H9 (cell line): ENCODE measurements at regions not wholly inside any gene's neighbourhood (a gene's known extent, or its start where the extent isn't known, plus 50 kb on each side); places are given as distances from the start of the nearest gene placed in this dataset.

ENCODE experiments used
- DNase-seq: peaks from one replicate; pipeline ENCODE4 v3.0.0-alpha.2; 2017
- H2AFZ ChIP-seq: one replicate; pipeline ENCODE4 v1.6.1; 2013; ENCODE audit warnings: mild to moderate bottlenecking, low read length, control low read depth, moderate library complexity
- H2AK5ac ChIP-seq: 2 replicates; pipeline ENCODE4 v1.6.1; 2013; ENCODE audit warnings: low read length, control low read depth, mixed read lengths; ENCODE audit not compliant: insufficient read length
- H2BK120ac ChIP-seq: one replicate; pipeline ENCODE4 v1.6.1; 2013; ENCODE audit warnings: low read depth, mild to moderate bottlenecking, low read length, control low read depth, inconsistent platforms; ENCODE audit not compliant: poor library complexity, severe bottlenecking
- H2BK12ac ChIP-seq: 2 replicates; pipeline ENCODE4 v1.6.1; 2013; ENCODE audit warnings: low read length, control low read depth, mixed read lengths, low read depth; ENCODE audit not compliant: insufficient read length
- H2BK15ac ChIP-seq: 2 replicates; pipeline ENCODE4 v1.6.1; 2013; ENCODE audit warnings: low read depth, low read length, control low read depth
- H2BK20ac ChIP-seq: one replicate; pipeline ENCODE4 v1.6.1; 2013; ENCODE audit warnings: low read depth, mild to moderate bottlenecking, low read length, control low read depth, inconsistent platforms; ENCODE audit not compliant: poor library complexity, severe bottlenecking
- H2BK5ac ChIP-seq: 2 replicates; pipeline ENCODE4 v1.6.1; 2013; ENCODE audit warnings: low read length, control low read depth, mixed read lengths; ENCODE audit not compliant: insufficient read length
- H3K14ac ChIP-seq: 2 replicates; pipeline ENCODE4 v1.6.1; 2013; ENCODE audit warnings: low read length, control low read depth; ENCODE audit not compliant: insufficient read depth
- H3K18ac ChIP-seq: 2 replicates; pipeline ENCODE4 v1.6.1; 2013; ENCODE audit warnings: low read depth, mild to moderate bottlenecking, mixed read lengths, low read length, control low read depth; ENCODE audit not compliant: insufficient read length
- H3K23ac ChIP-seq: 2 replicates; pipeline ENCODE4 v1.6.1; 2013; ENCODE audit warnings: low read length, control low read depth, mixed read lengths, low read depth; ENCODE audit not compliant: insufficient read length
- H3K23me2 ChIP-seq: 2 replicates; pipeline ENCODE4 v1.6.1; 2013; ENCODE audit warnings: low read depth, mild to moderate bottlenecking, mixed read lengths, low read length, control low read depth; ENCODE audit not compliant: insufficient read length, poor library complexity, severe bottlenecking
- H3K27ac ChIP-seq: 2 replicates; pipeline ENCODE4 v1.5.1; 2013; ENCODE audit warnings: low read length, control low read depth, mixed read lengths, low read depth; ENCODE audit not compliant: insufficient read length
- H3K27me3 ChIP-seq: 2 replicates; pipeline ENCODE4 v1.6.1; 2013; ENCODE audit warnings: low read length, control low read depth, inconsistent platforms; ENCODE audit not compliant: insufficient read depth
- H3K4ac ChIP-seq: 2 replicates; pipeline ENCODE4 v1.6.1; 2013; ENCODE audit warnings: low read depth, mild to moderate bottlenecking, control low read depth, inconsistent platforms, low read length, moderate library complexity
- H3K4me1 ChIP-seq: 2 replicates; pipeline ENCODE4 v1.6.1; 2013; ENCODE audit warnings: low read length, control low read depth, inconsistent platforms; ENCODE audit not compliant: insufficient read depth
- H3K4me2 ChIP-seq: 2 replicates; pipeline ENCODE4 v1.6.1; 2013; ENCODE audit warnings: low read length, control low read depth, mixed read lengths; ENCODE audit not compliant: insufficient read length, insufficient read depth
- H3K56ac ChIP-seq: 2 replicates; pipeline ENCODE4 v1.6.1; 2013; ENCODE audit warnings: low read depth, mild to moderate bottlenecking, mixed read lengths, low read length, control low read depth; ENCODE audit not compliant: insufficient read length
- H3K79me1 ChIP-seq: 2 replicates; pipeline ENCODE4 v1.6.1; 2013; ENCODE audit warnings: low read depth, mild to moderate bottlenecking, moderate library complexity, low read length, control low read depth, inconsistent platforms; ENCODE audit not compliant: insufficient read depth, poor library complexity, severe bottlenecking
- H3K79me2 ChIP-seq: 2 replicates; pipeline ENCODE4 v1.6.1; 2013; ENCODE audit warnings: low read length, control low read depth, inconsistent platforms; ENCODE audit not compliant: insufficient read depth
- H3K9ac ChIP-seq: 2 replicates; pipeline ENCODE4 v1.6.1; 2013; ENCODE audit warnings: low read length, control low read depth, mixed read lengths; ENCODE audit not compliant: insufficient read length; ENCODE audit errors: extremely low read depth
- H3K9me3 ChIP-seq: one replicate; pipeline ENCODE4 v1.6.1; 2013; ENCODE audit warnings: low read depth, low read length, inconsistent platforms; ENCODE audit not compliant: control insufficient read depth
- H3T11ph ChIP-seq: one replicate; pipeline ENCODE4 v1.6.1; 2013; ENCODE audit warnings: mild to moderate bottlenecking, low read length, control low read depth, inconsistent platforms
- H4K20me1 ChIP-seq: one replicate; pipeline ENCODE4 v1.6.1; 2013; ENCODE audit not compliant: control insufficient read depth, insufficient read length, insufficient read depth
- H4K5ac ChIP-seq: 2 replicates; pipeline ENCODE4 v1.6.1; 2013; ENCODE audit warnings: low read depth, mild to moderate bottlenecking, mixed read lengths, low read length, control low read depth; ENCODE audit not compliant: insufficient read length
- H4K8ac ChIP-seq: replicated peaks from 2 replicates; pipeline ENCODE4 v1.6.1; 2013; ENCODE audit warnings: low read length, control low read depth, mixed read lengths, low read depth; ENCODE audit not compliant: insufficient read length
- H4K91ac ChIP-seq: 2 replicates; pipeline ENCODE4 v1.6.1; 2013; ENCODE audit warnings: low read depth, mild to moderate bottlenecking, moderate library complexity, mixed read lengths, low read length, control low read depth; ENCODE audit not compliant: insufficient read length
- H3K27ac Mint-ChIP-seq, 3 experiments: 2 replicates in 2 of 3; 3 replicates in 1 of 3; pipeline ENCODE4 v1.8.0; 2020 to 2021; ENCODE audit warnings: mixed read lengths in 3 of 3, mild to moderate bottlenecking in 1 of 3, moderate library complexity in 1 of 3
- H3K27me3 Mint-ChIP-seq: 2 replicates; pipeline ENCODE4 v1.8.0; 2021; ENCODE audit warnings: low read depth, mild to moderate bottlenecking, moderate library complexity, mixed read lengths
- H3K36me3 Mint-ChIP-seq, 3 experiments: 2 replicates in 2 of 3; 3 replicates in 1 of 3; pipeline ENCODE4 v1.8.0; 2020 to 2021; ENCODE audit warnings: low read depth in 3 of 3, mixed read lengths in 3 of 3; ENCODE audit not compliant: insufficient read depth in 1 of 3
- H3K4me1 Mint-ChIP-seq, 2 experiments: 2 replicates each; pipeline ENCODE4 v1.8.0; 2020; ENCODE audit warnings: mixed read lengths in 2 of 2
- H3K4me3 Mint-ChIP-seq, 2 experiments: 2 replicates in 1 of 2; 3 replicates in 1 of 2; pipeline ENCODE4 v1.8.0; 2020 to 2021; ENCODE audit warnings: mild to moderate bottlenecking in 2 of 2, mixed read lengths in 2 of 2, moderate library complexity in 1 of 2
- H3K9me3 Mint-ChIP-seq, 2 experiments: 2 replicates in 1 of 2; 3 replicates in 1 of 2; pipeline ENCODE4 v1.8.0; 2020; ENCODE audit warnings: mild to moderate bottlenecking in 2 of 2, mixed read lengths in 2 of 2, moderate library complexity in 1 of 2
- WGBS: extraction: QIAGEN DNeasy Blood & Tissue Kit; methylation state at CpG from one replicate; pipeline ENCODE4 v1.1.7; 2013; ENCODE audit warnings: missing lambda C conversion rate, low lambda C conversion rate, mixed read lengths; ENCODE audit not compliant: insufficient read length; ENCODE audit errors: extremely low coverage; 5-methylcytosine and 5-hydroxymethylcytosine counted together
- TF ChIP-seq, protein P1 (sequence below): fragments of 200-600 bp; sonication (generic); conservative IDR thresholded peaks from 3 replicates; pipeline ENCODE4 v1.8.0; 2021; ENCODE audit warnings: antibody characterized with exemption, mild to moderate bottlenecking

- Histone ChIP-seq H3K18ac (no peak overlapping the region), H2BK120ac (no peak overlapping the region), H3K23me2 (no peaks in the 10 kb centered on the region), H2AK5ac (no peak overlapping the region), H2BK5ac (no peak overlapping the region), H3K9me3 (no peaks in the 10 kb centered on the region), H3K14ac (no peak overlapping the region), H3K9ac (no peak overlapping the region), H3K4me2 (no peak overlapping the region), H3K27ac (no peak overlapping the region), H4K5ac (no peak overlapping the region), H3K56ac (no peak overlapping the region), H3K4ac (no peak overlapping the region), H4K8ac (no peak overlapping the region), H4K20me1 (no peaks in the 10 kb centered on the region), H3K79me1 (no peaks in the 10 kb centered on the region), H3K27me3 (no peaks in the 10 kb centered on the region), H2AFZ (no peak overlapping the region), H3K23ac (no peak overlapping the region), H3K4me1 (no peaks in the 10 kb centered on the region), H4K91ac (no peak overlapping the region), H2BK12ac (no peak overlapping the region), H3T11ph (no peak overlapping the region), H2BK15ac (no peak overlapping the region), H3K79me2 (no peaks in the 10 kb centered on the region), H2BK20ac (no peak overlapping the region)
- TF ChIP-seq, protein P1, sequence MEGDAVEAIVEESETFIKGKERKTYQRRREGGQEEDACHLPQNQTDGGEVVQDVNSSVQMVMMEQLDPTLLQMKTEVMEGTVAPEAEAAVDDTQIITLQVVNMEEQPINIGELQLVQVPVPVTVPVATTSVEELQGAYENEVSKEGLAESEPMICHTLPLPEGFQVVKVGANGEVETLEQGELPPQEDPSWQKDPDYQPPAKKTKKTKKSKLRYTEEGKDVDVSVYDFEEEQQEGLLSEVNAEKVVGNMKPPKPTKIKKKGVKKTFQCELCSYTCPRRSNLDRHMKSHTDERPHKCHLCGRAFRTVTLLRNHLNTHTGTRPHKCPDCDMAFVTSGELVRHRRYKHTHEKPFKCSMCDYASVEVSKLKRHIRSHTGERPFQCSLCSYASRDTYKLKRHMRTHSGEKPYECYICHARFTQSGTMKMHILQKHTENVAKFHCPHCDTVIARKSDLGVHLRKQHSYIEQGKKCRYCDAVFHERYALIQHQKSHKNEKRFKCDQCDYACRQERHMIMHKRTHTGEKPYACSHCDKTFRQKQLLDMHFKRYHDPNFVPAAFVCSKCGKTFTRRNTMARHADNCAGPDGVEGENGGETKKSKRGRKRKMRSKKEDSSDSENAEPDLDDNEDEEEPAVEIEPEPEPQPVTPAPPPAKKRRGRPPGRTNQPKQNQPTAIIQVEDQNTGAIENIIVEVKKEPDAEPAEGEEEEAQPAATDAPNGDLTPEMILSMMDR = no peak
- no peak overlapping the region for H3K4me3 Mint-ChIP-seq
- H3K27ac Mint-ChIP-seq = no peak overlapping the region; a peak in 1 of 7 replicates
- peaks cover 0 to 10% (median 2%) of the 10 kb centered on the region in 3 experiments; a peak in 4 of 7 replicates for H3K36me3 Mint-ChIP-seq
- no peaks in the 10 kb centered on the region for H3K4me1 Mint-ChIP-seq
- WGBS = no CpG with 5 or more reads among the region's 1 CpG
- H3K9me3 Mint-ChIP-seq = peaks cover 7 to 12% of the 10 kb centered on the region in 2 experiments; a peak in 4 of 5 replicates
- no peaks in the 10 kb centered on the region for H3K27me3 Mint-ChIP-seq
- DNase-seq = no peak
These were observed 164.4 kb upstream of the LNX1 start for GRCh38 chr4:53755656-53756055.
